ENCODE measurements at regions not wholly inside any gene's neighbourhood (a gene's known extent, or its start where the extent isn't known, plus 50 kb on each side); places are given as distances from the start of the nearest gene placed in this dataset.

DNA sequence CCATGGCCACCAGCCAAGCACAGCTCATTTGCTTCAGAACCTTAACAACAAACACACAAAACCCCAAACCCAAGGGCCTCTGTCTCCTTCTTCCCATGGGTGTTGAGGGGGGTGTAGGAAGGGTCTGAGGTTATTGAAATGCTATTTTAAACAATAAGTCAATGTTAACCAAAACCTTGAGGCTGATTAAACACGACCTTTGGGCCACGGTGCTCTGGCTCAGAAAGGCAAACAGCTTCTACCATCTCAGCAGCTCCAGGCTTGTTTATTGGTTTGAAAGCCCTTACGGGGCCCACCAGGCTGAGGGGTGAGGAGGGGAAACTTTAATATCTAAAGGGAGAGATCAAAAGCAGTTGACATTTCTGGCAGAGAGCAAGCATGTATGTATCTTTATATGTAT, 185.7 kb upstream of the IRX6 start:
- ATAC-seq (no peak), DNase-seq (no peak)
- intact Hi-C loops (cut with DNase I), result no loop called here

- DNase-seq, result no peak
- intact Hi-C loops (cut with DNase I), result no loop called here
- no peak for ATAC-seq
Observed at GRCh38 chr16:55142405-55142804, 181.6 kb upstream of the IRX6 start.

DNA sequence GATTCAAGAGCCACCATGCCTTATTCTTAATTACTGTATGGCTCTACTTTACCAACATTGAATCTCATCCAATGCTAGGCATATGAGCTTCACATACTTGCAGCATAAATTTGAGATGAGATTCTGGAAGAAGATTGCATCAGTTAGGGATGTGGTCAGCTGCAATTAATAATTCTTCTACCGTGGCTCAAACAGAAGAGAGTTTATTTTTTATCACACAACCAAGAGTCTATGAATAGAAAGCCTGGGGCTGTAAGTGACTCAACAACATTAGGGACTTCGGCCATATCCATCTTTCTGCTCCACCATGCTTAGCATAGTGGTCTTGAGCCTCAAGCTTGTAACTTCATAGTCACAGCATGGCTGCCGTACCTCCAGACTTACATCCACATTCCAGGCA, 179.4 kb upstream of the IRX6 start:
- intact Hi-C loops (cut with DNase I), result no loop called here
- DNase-seq (no peak), ATAC-seq (no peak)

- intact Hi-C loops (cut with DNase I), result no loop called here
- DNase-seq (no peak), ATAC-seq (no peak)
Observed at GRCh38 chr16:55145771-55146603, 178.0 kb upstream of the IRX6 start.

DNA sequence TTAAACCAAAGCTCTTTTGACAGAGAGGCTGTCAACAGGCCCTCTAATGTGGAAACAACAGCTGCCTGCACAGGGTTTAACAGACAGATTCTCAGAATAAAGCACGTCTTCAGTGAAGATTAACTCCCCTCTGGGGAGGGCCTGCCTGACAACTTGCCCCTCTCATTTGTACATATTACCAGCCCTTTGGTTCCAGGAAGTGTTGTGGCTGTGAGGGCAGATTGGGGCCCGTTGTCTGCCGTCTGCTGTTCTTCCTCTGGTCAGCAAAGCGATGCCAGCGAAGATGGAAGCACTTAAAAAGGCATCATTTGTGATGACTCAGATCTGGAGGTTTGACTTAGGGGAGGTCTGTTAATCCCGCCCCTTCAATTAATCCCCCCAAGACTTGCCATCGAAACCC, 177.0 kb upstream of the IRX6 start:
- no peak for ATAC-seq
- intact Hi-C loops (cut with DNase I), result no loop called here
- DNase-seq, result no peak

DNA sequence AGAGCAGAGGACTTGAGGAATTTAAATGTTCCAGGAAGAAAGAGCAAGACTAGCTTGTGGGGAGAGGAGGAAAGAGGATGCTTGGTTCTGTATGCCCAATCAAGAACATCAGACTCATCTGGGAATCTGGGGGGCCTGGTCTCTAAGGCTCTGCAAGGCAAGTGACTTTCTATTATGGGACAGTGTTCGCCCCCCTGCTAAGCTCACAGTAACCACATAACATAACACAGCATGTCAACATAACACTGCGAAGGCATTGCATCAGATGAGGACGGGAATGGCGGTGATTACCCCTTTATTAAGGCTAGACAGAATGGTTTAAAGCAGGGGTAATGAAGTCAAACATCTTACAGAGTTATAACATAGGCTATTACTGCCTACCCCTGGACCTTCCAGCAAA, 176.6 kb upstream of the IRX6 start:
- intact Hi-C loops (cut with DNase I), result no loop called here
- DNase-seq (no peak), ATAC-seq (no peak)

DNA sequence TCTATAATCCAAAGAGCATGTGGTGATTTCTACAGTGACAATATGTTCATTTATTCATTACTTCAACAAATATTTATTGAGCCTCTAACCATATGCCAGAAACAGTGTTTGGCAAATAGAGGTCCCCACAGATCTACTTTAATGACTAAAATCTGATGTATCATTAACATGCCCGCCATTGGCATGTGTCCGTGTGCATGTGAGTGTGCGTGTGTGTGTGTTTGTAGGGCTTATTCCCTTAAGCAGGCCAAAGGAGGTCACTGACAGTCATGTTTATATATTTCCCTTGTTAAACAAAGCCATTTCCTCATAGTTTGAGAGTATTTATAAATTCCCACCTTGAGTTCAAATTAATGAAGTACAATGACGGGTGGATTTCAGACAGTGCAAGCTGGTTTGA, 174.4 kb upstream of the IRX6 start:
- DNase-seq (no peak), ATAC-seq (no peak)
- intact Hi-C loops (cut with DNase I), result no loop called here

DNA sequence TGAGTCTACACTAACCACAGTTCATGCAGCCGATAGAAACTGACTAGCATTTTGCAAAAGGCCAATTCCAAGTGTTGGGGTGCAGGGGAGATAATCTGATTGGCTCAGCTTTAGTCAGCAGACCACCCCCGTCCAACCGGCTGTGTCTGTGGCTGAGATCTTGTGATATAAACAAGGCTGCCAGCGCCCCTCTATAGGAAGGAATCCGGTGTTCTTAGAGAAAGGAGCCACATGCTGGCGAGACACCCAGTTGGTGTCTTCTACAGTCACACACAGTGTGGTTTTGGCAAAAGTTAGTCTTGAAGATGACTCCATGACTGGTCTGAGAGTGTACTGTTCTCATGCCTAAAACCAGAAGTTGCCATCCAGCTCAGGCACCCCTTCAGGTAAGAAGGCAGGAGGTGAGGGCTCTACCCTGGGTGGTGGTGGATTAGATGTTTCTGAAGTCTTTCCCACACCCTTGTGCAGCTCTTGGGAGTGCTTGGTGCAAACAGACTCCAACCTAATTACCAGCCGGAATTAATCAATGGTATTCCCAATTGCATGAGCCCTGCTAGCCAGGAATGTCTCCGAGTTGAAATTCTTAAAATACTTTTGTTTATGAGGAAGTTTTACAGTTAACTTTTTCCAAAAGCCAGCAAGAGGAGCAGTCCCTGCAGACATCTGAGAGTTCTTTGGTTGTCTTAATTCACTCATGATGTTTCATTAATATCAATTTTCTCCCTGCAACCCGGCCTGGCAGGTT, 172.3 kb upstream of the IRX6 start:
- no peak for ATAC-seq
- no peak for DNase-seq
- intact Hi-C loops (cut with DNase I), result no loop called here

DNA sequence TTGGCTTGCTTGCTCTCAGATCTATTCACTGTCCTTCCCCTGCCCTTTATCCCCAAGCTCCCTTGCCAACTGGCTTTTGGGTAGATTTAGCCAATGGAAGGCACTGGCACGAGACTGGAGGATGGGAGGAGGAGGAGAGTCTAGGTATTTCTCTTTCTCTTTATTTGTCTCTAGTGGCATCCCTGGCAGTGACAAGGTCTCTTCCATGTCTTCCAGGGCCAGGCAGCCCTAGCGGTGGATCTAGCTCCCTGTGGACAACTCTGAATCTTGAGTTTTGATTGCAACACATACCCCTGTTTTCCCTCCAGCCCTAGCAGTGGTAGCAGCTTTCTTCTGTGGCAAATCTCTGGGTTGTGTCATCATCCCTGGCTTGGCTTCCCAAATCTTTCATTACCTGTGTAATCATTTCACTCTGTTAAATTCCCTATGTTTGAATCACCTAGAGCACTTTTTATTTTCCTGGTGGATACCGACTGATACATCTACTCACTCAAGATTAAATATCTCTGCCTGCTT, 171.1 kb upstream of the IRX6 start:
- no peak for DNase-seq
- intact Hi-C loops (cut with DNase I), result no loop called here
- no peak for ATAC-seq

DNA sequence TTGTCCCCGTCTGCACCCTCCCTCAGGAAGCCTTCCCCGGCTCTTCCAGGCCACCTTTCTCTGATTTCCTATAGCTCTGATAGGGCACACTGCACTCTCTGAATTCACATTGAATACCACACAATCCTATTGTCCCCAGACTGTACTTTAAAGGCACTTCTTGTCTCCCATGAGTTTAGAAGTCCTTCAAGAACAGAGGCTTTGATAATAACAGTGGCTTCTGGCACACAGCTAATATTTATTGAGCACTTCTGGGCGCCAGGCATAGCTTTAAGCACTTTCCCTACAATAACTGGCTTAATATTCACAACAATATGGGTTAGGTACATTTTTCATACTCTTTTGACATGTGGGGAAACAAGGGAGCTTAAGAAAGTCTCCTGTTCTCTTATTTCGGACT, 169.7 kb upstream of the IRX6 start:
- ATAC-seq (no peak), DNase-seq (no peak)
- intact Hi-C loops (cut with DNase I), result no loop called here

DNA sequence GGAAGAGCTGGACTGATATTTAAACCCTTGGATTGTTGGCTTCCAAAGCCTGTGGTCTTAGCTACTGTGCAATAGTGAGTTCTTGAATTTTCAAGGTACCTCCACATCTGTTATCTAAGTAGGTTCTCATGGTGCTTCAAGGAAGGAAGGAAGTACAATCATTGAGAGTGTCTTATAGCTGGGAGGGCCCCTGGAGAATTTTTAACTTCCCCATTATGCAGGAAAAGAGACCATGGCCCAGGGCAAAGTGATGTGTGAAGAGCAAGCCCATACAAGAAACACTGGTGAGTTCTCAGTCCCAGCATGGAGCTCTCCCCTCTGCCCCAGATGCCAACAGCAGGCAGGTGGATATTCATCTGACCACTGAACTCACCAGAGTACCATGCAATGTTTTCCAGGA, 169.0 kb upstream of the IRX6 start:
- intact Hi-C loops (cut with DNase I), result no loop called here
- DNase-seq (no peak), ATAC-seq (no peak)

- ATAC-seq, result no peak
Observed at GRCh38 chr16:55155815-55156214, 168.2 kb upstream of the IRX6 start.

DNA sequence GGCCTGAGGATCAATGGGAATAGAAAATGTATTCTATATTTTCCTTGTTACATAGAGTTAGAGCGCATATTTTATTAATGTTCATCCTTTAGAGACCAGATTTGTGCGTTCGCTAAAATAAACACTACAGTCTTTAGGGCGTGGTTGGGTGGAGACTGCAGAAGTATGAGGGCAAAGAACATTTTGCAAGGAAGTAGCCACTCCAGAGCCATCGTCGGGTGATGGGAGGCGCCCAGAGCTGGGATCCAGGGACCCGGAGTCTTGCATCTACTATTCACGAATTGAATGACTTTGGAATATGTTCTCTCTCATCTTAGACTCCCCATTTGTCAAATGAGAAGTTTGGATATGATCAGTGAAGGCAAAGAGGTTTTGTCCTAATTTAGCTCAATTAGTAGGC, 154.2 kb upstream of the IRX6 start:
- DNase-seq (no peak), ATAC-seq (no peak)
- intact Hi-C loops (cut with DNase I), result no loop called here

More at GRCh38 chr16:55155815-55156214, 168.2 kb upstream of the IRX6 start:
- DNase-seq, result no peak
- intact Hi-C loops (cut with DNase I), result no loop called here

DNA sequence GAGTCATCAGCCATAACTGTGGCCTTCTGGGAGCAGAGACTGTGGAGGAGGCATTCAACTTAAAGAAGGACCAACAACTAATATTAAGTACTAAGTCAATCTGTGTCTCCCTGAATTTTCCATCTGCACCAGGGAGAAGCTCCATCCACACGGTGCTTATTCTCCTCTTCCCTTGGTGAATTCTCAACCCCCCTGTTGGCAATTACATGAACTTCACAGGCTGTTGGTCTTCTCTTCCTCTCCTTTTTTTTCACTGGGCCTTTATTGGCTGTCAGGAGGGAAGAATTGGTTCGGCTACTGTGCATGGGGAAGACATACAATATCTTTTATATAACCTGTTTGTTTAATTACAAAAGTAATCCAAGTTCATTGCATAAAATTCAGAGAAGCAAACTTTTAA, 152.8 kb upstream of the IRX6 start:
- ATAC-seq (no peak), DNase-seq (no peak)
- intact Hi-C loops (cut with DNase I), result no loop called here

DNA sequence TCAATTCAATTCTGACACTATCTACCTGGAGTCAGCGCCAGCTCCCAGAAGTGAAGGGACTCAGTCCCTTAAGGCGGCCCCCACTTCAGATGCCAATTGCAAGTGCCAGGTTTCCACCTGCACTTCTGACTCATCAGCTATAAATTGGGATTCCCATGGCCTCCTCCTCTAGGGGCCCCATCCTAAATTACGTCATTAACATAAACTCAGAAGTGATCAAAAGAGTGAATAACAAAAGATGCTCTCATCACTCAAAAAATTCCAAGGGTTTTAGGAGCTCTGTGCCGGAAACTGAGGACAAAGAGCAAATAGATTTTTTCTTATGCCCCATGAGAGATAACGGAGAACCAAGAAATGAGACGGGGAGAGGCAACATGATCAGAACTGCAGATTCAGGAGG, 148.6 kb upstream of the IRX6 start:
- ATAC-seq, result no peak
- intact Hi-C loops (cut with DNase I), result no loop called here

DNA sequence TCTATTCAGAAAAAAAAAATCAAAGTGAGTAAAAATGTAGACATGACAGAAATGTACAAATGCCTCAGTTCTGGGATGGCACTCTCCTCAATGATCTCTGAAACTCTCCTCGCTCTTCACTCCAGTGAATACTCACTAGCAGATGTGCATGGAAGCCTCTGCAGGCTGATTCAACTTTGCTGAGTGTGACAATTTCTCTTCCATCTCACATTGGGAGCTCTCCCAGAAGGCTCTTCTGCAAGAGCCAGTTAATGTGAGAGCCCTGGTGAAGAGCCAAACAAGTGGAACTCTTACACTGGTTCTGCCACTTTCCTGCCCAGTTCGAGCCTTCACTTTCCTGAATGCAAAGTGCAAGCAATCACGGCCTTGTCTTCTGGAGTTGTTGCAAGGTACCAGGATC, 147.1 kb upstream of the IRX6 start:
- intact Hi-C loops (cut with DNase I), result no loop called here
- no peak for DNase-seq
- ATAC-seq, result no peak

More for the DNA sequence above, 148.6 kb upstream of the IRX6 start:
- no peak for DNase-seq

DNA sequence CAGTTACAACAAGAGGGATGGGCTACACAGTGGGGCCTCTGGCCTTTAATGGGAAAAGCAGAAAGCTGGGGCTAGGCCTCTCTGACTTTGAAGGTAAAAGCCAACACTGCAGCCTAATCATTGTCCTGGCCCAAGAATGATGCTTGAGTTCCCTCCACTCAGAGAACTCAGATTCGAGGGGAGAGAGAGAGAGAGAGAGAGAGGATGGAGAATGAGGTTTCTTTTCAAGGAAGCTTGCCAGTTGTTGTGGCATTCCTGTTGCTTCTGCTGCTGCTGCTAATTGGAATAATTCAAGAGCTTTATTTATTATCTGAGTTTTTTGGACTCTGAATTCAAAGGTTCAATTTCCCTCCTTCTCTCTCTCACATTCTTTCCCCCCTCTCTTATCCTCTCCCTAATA, 144.6 kb upstream of the IRX6 start:
- ATAC-seq, result no peak
- intact Hi-C loops (cut with DNase I), result no loop called here
- no peak for DNase-seq

DNA sequence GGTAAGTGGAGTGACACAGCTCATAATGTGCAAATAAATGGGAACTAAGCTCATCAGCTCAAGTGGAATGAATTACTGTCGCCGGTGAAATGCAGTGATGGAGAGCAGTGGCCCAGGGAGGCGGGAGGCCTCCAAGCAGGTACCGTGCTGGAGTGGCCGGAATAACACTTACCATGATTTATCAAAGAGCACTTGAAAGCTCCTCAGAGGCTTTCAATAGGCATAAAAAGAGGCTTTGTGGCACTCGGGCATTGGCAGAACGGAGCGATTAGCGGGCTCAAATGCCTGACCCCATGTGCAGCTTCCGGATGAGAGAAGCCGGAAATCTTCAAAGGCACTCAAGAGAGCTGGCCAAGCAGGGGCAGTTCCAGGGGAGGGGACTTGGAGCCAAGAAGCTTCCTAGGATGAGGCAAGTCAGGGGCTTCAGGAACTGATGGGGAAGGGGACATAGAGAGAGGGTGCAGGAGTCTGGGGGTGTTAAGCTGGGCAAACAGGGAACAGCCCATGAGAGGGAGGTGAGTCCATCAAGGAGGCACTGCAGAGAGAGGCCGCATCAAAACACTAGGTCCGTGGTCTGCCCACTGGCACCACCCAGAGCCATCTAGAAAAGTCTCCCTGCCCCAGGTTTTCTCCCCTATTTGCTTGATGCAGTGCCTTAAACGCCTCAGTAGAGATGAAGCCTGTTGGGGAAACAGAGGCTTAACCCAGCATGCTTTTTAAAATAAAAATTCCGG, 144.0 kb upstream of the IRX6 start:
- intact Hi-C loops (cut with DNase I), result no loop called here

GRCh38 chr16:55184052-55184451, 140.0 kb upstream of the IRX6 start:
- no peak for DNase-seq
- ATAC-seq, result no peak

More for the DNA sequence above, 144.0 kb upstream of the IRX6 start:
- ATAC-seq (no peak), DNase-seq (no peak)

DNA sequence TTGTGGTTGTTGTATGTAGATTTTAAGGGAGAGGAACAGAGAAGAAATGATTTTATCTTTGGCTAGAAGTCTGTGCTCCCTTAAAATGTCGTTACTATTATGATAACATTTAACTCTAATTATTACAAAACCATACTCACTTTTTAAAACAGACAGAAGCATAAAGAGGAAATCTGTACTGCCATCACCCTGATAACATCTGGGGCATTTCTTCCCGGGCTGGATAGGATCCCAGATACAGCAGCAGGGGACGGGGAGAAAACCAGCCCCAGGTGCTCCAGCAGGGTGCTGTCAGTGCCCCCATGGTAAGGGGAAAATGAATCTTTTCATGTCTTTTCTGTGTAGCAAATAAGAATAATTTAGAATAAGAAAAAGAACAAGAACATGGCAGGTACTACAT, 139.4 kb upstream of the IRX6 start:
- no peak for DNase-seq
- no peak for ATAC-seq
- intact Hi-C loops (cut with DNase I), result no loop called here

More at GRCh38 chr16:55184052-55184451, 140.0 kb upstream of the IRX6 start:
- intact Hi-C loops (cut with DNase I), result no loop called here

Data from left cardiac atrium (tissue), 4 donors.